Suppressor macrophage treated with lipopolysaccharide for 1 hour (primary cell): ENCODE measurements at regions not wholly inside any gene's neighbourhood (a gene's known extent, or its start where the extent isn't known, plus 50 kb on each side); places are given as distances from the start of the nearest gene placed in this dataset.
"Not testable (repeated sequence)": the region's sequence is repeated elsewhere in the genome, so short reads cannot be mapped to it uniquely, and the experiment has no call there.

Experiments used
- DNase-seq, 3 donors: peaks; one replicate each; pipeline ENCODE4 v3.0.0-alpha.2; 2020 to 2022

DNA sequence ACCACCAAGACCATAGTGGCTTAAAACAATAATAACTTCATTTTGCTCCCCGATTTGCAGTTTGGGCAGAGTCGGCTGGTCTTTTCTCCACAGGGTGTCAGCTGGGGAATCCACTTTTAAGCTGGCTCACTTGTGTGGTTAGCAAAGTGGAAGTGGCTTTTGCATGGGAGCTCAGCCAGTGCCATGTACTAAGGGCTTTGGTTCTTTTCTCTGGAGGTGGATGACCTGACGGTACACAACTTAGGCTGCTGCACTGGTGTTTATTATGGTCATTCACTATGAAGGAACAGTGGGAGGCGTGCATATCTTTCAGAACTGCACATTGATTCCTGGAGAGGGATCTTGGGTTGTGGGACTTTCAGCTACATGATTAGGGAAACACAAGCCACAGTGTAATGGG is 141.0 kb downstream of the OR2B2 start:
- peak in 2 of 3 donors; percentile 31 to 35 for DNase-seq

DNA sequence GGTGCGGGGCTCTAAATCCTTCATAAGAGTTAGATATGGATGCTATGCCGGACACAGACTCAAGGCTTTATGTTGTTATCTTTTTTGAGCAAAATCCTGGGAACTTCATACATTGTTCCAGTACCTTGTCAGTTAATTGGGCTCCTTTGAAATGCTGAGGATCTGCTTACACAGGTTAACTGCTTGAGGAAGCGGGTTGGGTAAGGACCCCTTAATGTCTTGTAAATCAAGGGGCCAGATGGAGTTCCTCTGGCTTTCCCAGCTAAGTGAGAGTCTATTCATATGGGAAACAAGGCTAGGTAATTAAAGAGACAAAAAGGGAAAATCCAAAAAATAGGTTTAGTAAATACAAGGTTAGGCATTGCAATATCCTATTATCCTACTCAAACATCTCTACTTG is 141.5 kb downstream of the OR2B2 start:
- DNase-seq = no peak

DNA sequence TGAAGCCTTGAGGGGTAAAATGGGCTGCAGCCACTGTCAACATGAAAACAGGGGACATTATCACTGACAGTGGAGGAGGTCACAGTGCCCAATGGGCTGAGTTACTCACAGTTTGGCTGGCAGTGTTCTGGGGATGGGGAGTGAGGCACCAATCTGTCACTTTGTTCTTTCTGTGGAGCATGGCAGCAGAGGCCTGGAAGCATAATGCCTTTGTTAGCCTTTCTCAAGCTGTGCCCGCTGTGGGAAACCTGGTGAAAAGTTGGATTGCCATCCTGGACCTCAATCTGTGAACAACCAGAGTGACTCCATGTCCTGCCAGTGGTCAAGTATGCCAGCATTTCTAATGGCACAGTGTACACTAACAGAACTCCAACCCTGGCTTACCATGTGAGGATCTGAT is 143.6 kb downstream of the OR2B2 start:
- DNase-seq = no peak

DNA sequence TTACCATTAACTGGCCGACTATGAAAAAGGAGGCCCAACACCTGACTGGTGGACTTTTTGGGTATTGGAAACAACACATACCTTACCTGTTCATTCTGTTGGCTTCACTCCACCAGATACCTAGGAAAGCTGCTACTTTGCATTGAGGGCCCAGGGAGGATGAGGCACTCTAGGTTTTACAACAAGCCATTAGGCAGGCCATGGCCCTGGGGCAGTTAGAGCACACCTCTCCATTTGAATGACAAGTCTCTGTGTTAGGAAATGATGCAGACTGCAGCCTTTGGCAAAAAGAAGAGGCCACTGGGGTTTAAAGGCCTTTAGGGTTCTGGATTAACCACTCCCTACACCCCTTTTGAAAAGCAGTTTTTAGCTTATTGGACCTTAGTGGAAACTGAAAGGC is 144.3 kb downstream of the OR2B2 start:
- no peak for DNase-seq

DNA sequence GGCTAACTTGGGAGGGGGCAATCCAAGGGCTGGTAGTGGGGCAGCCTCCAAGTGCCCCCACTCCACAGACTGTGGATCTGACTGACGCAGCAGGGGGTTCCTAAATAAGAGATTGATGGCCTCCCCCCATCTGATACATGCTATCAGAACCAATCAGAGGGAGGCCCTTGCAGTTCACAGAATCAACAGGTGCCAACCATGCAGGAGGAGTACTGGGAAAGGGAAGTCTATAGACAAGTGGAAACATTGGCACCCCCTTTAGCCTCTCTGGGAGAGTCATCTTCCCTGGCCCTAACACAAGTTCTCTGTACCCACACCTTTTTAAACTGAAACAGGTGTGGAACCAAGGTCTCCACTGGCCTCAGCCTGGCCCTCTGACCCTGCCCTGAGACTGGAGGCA is 145.8 kb downstream of the OR2B2 start:
- DNase-seq = no peak

DNA sequence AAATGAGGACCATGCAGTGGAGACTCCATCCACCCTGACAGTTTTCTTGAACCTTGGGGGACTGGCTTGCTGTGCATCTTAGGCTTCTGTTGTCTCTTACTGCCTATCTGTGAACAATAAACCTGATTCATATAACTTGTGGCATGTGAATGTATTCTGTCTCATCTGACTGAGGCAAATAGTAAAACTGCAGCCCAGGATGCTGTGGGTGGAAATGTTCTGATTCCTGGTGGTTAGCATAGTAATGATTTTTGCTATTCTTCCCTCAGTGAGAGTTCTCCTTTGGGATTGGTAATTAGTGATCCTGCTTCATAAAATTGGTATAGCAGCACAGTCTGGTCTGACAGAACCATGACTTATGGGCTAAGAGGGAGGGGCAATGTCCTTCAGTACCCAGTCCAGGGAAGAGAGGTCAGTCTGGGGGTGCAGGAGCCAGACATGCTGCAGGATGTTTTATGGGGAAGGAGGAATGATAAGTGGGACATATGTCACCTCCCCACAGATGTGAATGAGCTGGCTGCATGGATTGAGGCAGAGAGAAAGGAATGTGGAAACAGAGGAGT is 147.1 kb downstream of the OR2B2 start:
- DNase-seq = no peak

DNA sequence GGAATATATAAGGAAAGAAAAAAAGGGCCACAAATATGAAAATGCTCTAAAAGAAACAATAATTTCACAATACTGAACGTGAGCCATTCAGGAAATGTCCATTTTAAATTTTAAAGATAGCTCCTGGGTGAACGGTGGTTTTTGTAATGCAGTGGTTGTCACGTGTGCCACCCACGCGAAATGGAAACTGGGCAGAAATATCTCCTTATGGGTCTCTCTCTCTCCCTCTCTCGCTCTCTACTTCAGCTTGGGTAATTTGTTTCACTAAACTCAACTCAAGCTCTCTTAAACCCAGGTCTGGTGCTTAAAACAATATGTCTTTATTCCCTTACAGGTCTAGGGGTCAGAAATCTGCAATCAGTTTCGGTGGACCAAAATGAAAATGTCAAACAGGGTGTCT is 150.8 kb downstream of the OR2B2 start:
- peak; percentile 46 to 59 (median 49) for DNase-seq

DNA sequence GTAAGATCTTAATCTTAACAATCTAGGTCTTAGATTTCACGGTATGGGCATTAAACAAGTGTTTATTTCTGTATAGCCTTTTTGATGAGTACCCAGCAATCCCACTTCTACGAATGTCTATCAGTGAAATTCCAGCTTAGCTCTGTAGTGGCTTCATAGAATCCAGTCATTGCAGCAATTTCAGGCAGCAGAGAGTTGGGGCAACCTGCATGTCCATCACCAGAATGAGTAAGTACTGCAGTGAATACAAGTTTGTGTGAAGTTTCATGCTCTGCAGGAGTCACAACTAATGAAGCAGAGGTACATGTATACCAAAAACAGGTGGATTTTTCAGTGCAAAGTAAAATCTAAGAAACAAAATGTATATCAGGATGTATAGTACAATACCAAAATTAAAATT is 151.7 kb downstream of the OR2B2 start:
- no peak for DNase-seq

DNA sequence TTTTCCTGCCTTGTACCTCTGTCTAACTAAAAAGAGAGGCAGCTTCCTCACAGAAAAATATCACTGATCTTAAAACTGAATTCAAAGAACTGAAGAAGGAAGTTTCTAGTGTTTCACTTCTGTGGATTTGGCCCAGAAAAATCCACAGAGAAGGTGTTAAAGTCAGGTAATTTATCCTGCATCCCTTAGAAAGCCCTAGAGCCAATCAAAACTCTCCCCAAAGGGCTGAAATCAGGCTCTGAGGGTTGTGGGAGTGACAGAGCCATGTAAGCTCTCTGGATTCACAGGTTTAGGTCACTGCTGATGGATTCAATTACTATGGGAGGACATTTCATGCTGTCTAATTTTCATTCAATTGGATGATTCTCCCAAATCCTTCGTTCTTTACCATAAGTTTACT is 152.3 kb downstream of the OR2B2 start:
- DNase-seq = no peak

DNA sequence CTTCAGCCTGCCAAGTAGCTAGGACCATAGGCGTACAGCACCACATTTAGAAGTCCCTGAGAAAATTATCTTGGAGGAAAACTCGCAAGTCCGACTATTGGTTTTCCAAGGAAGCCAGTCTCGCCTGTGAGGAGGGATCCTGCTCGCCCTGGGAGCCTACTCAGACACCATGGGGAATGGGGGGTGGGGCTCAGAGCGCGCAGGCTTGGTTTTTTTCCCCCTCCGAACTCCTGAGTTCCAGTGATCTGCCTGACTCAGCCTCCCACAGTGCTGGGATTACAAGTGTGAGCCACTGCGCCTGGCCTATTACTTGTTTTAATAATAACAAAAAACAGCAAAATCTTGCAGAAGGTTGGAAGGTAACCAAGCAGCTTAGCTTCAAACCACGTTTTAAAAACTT is 153.7 kb downstream of the OR2B2 start:
- no peak for DNase-seq

DNA sequence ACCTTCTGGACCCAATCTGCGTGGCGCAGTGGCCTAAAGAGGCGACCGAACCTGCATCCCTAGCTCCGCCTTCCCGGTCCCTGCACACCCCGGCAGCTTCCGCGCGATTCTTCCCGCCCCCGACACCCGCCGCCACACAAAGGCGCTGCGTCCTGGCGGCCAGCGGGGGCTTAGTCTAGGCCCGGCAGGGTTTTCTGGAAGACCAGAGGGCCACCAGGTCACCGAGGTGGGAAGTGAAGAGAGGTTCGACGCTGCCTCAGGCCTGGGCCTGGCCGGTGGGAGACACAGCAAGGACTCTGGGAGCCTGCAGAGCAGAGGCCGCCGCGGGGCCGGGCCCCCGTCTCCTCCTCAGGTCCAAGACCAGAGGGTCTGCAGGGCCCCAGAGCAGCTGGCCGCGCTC is 154.9 kb downstream of the OR2B2 start:
- DNase-seq = peak in 2 of 3 donors; percentile 38 to 62

DNA sequence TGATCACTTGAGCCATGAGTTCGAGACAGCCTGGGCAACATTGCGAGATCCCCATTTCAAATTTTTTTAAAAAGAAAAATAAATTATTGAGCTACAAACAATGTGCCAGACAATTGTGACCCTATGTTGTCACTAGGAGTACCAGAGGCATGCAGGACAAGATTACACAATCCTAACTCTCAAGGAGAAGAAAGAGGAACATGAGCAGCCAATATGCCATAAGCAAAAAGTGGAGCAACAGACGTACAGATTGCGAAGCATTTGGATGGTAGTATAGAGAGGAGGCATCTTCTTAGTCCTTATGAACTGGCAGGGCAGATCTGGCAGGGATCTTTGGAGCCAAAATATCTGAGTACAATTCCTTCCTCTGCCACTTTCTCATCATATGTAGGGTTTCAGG is 156.4 kb downstream of the OR2B2 start:
- DNase-seq = peak; percentile 73 to 87 (median 86)

DNA sequence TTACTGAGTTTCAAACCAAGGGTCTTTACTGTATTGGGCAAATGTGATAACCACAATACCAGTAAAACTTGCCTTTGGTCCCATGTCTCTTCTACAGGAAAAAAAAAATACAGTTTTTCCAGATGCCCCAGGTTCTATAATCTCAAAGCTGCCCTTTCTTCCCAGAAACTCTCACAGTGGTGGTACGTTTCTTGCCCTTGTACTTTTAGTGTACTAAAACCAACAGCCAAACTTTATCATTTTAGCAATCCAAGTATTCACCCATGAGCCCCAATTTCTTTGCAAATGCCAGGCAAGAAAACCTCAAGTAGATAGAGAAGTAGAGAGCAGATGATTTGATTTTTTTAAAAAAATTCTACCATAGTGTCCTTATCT is 157.8 kb downstream of the OR2B2 start:
- no peak for DNase-seq

DNA sequence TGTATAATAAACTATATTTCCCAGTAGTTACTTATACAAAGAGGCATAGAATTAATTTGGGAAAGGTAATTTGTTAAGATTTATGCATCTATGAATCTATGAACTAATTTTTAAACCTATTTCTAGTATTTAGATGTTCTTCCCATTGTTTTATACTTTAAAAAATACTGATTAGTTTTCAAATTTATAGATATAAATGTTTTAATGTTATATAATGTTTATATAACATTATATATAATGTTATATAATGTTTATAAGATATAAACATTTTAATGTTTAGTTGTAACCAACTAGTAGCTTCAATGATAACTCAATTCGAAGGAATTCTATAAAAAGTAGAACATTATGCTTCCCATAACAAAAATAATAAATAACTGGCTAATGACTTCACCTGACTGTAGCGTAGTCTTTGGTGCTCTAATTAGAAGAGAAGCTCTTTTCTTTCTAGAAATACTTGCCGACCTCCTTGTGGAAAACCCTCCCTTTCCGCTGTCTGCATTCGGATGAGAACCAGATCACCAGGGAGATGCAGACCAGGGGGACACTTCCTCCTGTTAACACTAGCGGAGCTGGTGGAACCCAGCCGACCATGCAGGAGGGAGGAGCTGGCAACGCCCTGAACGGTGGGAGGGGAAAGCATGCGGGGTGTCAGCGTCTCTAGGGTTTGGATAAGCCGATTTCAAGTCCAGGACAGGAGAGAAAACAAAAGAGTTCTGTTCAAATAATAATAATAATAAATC is 158.4 kb downstream of the OR2B2 start:
- DNase-seq = peak; percentile 86 to 89 (median 87)

DNA sequence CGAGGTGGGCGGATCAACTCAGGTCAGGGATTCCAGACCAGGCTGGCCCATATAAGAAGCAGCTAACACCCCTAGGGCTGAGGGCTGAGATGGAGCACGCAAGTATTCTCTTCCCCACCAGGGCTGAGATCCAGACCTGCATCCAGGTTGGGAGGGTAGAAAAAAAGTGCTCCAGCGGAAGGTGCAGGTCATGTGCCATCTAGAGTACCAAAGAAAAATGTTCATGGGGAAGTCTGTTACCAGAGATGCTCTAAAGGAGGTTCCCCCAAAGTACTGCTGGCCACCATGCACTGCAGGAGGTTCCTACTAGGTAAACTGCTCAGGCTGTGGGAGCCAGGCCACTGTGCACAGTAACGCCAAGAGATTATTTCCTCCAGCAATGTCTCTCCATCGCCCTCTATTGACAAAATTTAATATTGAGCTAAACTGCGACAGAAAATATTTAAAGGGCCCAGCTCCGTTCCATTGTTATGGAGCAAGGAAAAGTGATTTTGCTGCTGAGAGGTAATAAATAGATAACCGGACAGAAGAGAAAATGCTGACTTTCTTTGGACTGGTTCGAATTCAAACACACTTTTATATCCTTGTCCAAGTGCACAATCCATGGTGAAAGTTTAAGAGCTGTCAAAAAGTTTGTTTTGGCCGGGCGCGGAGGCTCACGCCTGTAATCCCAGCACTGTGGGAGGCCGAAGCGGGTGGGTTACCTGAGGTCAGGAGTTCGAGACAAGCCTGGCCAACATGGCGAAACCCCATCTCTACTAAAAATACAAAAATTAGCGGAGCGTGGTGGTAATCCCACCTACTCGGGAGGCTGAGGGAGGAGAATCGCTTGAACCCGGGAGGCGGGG is 159.9 kb downstream of the OR2B2 start:
- peak; percentile 78 to 92 (median 88) for DNase-seq

DNA sequence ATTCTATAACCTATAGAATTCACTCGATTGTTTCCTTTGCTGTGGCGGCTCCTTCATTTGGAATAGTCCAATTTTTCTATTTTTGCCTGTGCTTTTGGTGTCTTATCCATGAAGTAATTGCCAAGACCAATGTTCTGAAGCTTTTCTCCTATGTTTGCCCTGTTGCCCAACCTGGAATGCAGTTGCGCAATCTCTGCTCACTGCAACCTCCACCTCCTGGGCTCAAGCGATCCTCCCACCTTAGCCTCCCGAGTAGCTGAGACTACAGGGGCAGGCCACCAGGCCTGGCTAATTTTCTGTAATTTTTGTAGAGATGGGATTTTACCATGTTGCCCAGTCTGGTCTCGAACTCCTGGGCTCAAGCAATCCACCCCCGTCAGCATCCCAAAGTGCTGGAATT is 163.5 kb downstream of the OR2B2 start:
- DNase-seq = no peak

DNA sequence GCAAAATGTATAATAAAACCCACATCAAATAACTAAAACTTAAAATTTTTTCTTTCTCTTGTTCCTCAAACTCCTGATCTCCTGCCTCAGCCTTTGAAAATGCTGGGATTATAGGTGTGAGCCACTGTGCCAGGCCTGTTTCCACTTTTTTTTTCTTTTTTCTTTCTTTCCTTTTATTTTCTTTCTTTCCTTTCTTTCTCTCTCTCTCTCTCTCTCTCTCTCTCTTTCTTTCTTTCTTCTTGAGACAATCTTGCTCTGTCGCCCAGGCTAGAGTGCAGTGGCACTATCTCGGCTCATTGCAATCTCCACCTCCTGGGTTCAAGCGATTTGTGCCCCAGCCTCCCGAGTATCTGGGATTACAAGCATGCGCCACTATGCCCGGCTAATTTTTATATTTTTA is 164.6 kb downstream of the OR2B2 start:
- no peak for DNase-seq

DNA sequence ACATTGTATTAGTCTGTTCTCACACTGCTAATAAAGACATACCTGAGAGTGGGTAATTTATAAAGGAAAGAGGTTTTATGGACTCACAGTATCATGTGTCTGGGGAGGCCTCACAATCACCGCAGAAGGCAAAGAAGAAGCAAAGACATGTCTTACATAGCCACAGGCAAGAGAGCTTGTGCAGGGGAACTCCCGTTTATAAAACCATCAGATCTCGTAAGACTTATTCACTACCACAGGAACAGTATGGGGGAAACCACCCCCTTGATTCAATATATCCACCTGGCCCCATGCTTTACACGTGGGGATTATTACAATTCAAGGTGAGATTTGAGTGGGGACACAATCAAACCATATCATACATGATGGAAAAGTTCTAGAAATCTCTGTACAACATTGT is 165.3 kb downstream of the OR2B2 start:
- DNase-seq = not testable (repeated sequence)

DNA sequence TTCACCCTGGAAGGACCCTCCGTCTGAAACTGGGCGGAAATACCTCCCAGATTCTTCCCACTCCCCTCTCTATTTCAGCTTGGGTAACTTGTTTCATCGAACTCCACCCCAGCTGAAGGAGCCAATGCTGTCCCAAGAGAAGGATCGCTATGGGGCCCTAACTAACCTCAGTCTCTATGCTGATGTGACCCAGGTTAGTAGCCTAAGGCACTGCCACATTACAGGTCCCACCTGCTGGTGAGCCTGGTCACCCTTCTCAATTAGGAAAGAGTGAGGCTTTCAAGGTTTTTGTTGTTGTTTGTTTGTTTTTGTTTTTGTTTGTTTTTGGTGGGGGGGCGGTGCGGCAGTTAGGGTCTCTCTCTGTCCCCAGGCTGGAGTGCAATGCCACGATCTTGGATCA is 168.4 kb downstream of the OR2B2 start:
- no peak for DNase-seq

DNA sequence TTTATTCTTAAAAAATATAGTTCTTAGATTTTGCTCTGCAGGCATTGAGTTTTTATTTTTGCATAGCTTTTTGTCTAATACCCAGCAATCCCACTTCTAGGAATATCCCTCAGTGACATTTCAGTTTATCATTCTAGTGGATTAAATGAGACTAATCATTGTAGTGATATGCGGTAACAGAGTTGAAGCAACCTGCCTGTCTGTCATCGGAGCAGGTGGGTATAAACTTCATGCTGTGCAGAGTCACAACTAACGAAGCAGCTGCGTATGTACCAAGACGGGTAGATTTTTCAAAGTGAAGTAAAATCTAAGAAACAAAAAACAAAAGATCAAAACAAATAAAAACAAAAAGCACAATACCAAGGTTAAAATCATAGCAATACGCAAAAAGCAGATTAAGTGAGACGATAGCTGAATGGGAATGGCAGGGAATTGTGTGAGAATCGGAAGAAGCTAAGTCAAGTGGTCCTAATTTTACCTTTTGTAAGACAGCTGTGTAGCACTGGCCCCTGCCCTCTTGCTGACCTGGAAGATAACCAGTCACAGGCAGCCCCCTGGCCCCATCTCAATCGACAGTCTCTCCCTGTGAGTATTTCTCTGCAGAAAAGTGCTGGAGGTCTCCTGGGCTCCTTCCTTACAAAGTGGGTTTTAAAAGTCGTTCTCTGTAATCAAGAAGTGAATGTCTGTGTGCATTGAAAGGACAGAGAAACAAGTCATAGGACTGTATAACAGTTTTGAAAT is 169.2 kb downstream of the OR2B2 start:
- DNase-seq = no peak

DNA sequence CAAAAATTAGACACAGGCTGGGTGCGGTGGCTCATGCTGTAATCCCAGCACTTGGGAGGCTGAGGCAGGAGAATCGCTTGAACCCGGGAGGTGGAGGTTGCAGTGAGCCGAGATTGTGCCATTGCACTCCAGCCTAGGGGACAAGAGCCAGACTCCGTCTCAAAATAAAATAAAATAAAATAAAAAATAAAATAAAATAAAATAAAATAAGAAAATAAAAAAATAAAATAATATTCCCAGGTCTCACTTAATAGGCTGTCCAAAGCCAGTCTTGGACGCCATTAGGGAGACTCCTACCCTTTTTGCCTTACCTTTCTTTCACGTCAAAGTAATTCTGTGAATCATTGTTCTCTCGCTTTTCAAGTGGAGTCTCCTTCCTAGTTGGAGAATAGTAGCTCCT is 172.3 kb downstream of the OR2B2 start:
- not testable (repeated sequence) for DNase-seq

DNA sequence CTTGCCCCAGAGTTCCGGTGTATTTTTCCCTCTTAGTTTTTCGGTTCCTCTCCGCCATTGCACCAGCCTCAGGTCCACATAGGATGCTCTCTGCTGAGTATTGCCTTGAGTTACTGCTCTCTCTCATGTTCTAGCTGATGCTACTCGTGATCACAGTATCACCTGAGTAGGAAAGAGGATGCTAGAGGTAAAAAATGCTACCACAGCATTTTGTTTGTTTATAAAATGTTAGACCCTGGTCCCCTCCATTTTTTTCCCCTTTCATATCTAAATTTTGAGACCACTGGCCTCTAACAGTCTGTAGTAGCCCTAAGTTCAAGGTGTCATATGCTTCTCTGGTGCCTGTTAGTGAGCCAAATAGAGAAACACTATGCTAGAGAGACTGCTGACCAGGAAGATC is 175.5 kb downstream of the OR2B2 start:
- DNase-seq = no peak

DNA sequence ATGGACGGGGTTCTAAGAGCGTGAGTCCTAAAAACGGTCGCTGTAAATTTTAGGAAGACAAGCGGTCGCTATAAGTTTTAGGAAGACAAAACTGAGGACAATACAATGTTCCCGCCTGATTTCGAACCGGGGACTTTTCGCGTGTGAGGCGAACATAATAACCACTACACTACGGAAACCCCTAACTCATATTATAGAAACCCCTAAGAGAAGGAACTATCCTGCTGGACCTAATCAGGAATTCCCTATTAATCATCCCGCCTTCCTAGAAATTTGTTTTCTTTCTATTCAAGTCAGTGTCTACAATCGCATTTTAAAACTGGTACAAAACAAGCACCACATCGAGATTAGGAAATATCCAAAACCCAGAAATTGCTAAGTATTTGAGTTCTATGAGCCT is 183.8 kb downstream of the OR2B2 start:
- no peak for DNase-seq
